ENCODE measurements at regions not wholly inside any gene's neighbourhood (a gene's known extent, or its start where the extent isn't known, plus 50 kb on each side); places are given as distances from the start of the nearest gene placed in this dataset.

DNA sequence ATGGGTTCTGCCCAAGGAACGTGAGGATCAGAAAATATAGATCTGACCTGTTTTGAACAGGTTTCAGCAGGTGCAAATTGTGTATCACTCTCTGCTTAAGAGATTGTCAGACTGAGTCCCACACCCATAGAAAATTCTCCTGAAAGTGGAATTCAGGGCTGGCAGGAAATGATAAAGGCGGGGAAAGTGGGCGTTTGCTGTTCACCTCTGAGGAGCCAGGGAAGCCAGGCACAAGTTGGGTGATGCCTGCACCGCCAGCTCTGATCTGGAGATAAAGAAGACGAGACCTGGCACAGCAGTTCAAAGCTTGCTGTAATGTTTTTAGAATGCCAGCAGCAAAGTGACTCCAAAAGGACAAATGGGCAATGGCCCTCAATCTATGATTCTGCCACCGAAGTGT lies 356.5 kb upstream of the SOX5 start:
- CTCF ChIA-PET, result no interaction called here
- H3K4me3 Mint-ChIP-seq (ENCODE audit: low read depth, unreplicated experiment), result no peak overlapping the region
- TF ChIP-seq, protein P1, sequence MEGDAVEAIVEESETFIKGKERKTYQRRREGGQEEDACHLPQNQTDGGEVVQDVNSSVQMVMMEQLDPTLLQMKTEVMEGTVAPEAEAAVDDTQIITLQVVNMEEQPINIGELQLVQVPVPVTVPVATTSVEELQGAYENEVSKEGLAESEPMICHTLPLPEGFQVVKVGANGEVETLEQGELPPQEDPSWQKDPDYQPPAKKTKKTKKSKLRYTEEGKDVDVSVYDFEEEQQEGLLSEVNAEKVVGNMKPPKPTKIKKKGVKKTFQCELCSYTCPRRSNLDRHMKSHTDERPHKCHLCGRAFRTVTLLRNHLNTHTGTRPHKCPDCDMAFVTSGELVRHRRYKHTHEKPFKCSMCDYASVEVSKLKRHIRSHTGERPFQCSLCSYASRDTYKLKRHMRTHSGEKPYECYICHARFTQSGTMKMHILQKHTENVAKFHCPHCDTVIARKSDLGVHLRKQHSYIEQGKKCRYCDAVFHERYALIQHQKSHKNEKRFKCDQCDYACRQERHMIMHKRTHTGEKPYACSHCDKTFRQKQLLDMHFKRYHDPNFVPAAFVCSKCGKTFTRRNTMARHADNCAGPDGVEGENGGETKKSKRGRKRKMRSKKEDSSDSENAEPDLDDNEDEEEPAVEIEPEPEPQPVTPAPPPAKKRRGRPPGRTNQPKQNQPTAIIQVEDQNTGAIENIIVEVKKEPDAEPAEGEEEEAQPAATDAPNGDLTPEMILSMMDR (IDR thresholded peaks at IDR 0.05; ENCODE audit: unreplicated experiment), result no peak

GRCh38 chr12:24304285-24304684 lies 354.8 kb upstream of the SOX5 start:
- no peak for DNase-seq
- BruUV-seq (replicated peaks), result no TSS peak
- intact Hi-C loops (cut with micrococcal nuclease; ENCODE audit: unreplicated experiment), result no loop called here
- H3K36me3 Mint-ChIP-seq (ENCODE audit: insufficient read depth, unreplicated experiment), result no peaks in the 10 kb centered on the region
- no peak overlapping the region for H3K27ac Mint-ChIP-seq (ENCODE audit: unreplicated experiment)
- no peak overlapping the region for H3K4me3 Mint-ChIP-seq (ENCODE audit: low read depth, unreplicated experiment)
- H3K27me3 Mint-ChIP-seq (ENCODE audit: unreplicated experiment), result no peaks in the 10 kb centered on the region
- TF ChIP-seq, protein P1 (IDR thresholded peaks at IDR 0.05; ENCODE audit: unreplicated experiment), result no peak
- CTCF ChIA-PET, result no interaction called here
- no peaks in the 10 kb centered on the region for H3K4me1 Mint-ChIP-seq (ENCODE audit: low read depth, unreplicated experiment)
- H3K9me3 Mint-ChIP-seq (ENCODE audit: low read depth, unreplicated experiment), result peaks cover 2% of the 10 kb centered on the region

More for the DNA sequence above, 356.5 kb upstream of the SOX5 start:
- no peak for DNase-seq
- no peaks in the 10 kb centered on the region for H3K36me3 Mint-ChIP-seq (ENCODE audit: insufficient read depth, unreplicated experiment)
- intact Hi-C loops (cut with micrococcal nuclease; ENCODE audit: unreplicated experiment), result no loop called here
- BruUV-seq (replicated peaks), result no TSS peak
- H3K27me3 Mint-ChIP-seq (ENCODE audit: unreplicated experiment), result no peaks in the 10 kb centered on the region
- H3K27ac Mint-ChIP-seq (ENCODE audit: unreplicated experiment), result no peak overlapping the region
- peaks cover 2% of the 10 kb centered on the region for H3K9me3 Mint-ChIP-seq (ENCODE audit: low read depth, unreplicated experiment)
- H3K4me1 Mint-ChIP-seq (ENCODE audit: low read depth, unreplicated experiment), result no peaks in the 10 kb centered on the region

DNA sequence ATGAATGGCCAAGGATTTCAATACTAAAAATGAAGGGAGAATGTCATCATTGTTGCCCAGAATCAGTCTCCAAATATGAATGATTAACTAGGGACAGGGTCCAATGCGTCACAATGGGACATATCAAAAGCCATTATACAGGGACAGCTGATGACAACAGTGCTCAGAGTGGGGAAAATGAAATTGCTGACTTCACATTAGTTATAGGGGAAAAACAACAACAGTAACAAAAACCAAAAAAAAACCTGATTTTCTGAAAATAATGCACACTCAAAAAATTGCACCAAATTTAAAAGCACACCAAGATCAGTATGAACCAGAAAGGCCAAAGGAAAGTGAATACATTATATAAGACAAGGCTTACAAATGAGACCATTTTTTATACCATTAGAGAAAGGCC lies 353.2 kb upstream of the SOX5 start:
- H3K27me3 Mint-ChIP-seq (ENCODE audit: unreplicated experiment), result no peaks in the 10 kb centered on the region
- no peak for DNase-seq
- H3K4me3 Mint-ChIP-seq (ENCODE audit: low read depth, unreplicated experiment), result no peak overlapping the region
- intact Hi-C loops (cut with micrococcal nuclease; ENCODE audit: unreplicated experiment), result no loop called here
- no peaks in the 10 kb centered on the region for H3K4me1 Mint-ChIP-seq (ENCODE audit: low read depth, unreplicated experiment)
- no TSS peak for BruUV-seq (replicated peaks)
- peaks cover 2% of the 10 kb centered on the region for H3K9me3 Mint-ChIP-seq (ENCODE audit: low read depth, unreplicated experiment)
- H3K36me3 Mint-ChIP-seq (ENCODE audit: insufficient read depth, unreplicated experiment), result no peaks in the 10 kb centered on the region
- CTCF ChIA-PET, result no interaction called here
- H3K27ac Mint-ChIP-seq (ENCODE audit: unreplicated experiment), result no peak overlapping the region
- TF ChIP-seq, protein P1 (IDR thresholded peaks at IDR 0.05; ENCODE audit: unreplicated experiment), result no peak

- Mint-ChIP-seq H3K9me3 (ENCODE audit: low read depth, unreplicated experiment) (no peaks in the 10 kb centered on the region), H3K4me1 (ENCODE audit: low read depth, unreplicated experiment) (no peaks in the 10 kb centered on the region), H3K4me3 (ENCODE audit: low read depth, unreplicated experiment) (no peak overlapping the region), H3K36me3 (ENCODE audit: insufficient read depth, unreplicated experiment) (no peaks in the 10 kb centered on the region), H3K27ac (ENCODE audit: unreplicated experiment) (no peak overlapping the region), H3K27me3 (ENCODE audit: unreplicated experiment) (no peaks in the 10 kb centered on the region)
- DNase-seq, result no peak
- TF ChIP-seq, protein P1 (IDR thresholded peaks at IDR 0.05; ENCODE audit: unreplicated experiment), result no peak
- no TSS peak for BruUV-seq (replicated peaks)
- CTCF ChIA-PET, result no interaction called here
- intact Hi-C loops (cut with micrococcal nuclease; ENCODE audit: unreplicated experiment), result no loop called here
Observed at GRCh38 chr12:24297516-24297915, 348.0 kb upstream of the SOX5 start.

DNA sequence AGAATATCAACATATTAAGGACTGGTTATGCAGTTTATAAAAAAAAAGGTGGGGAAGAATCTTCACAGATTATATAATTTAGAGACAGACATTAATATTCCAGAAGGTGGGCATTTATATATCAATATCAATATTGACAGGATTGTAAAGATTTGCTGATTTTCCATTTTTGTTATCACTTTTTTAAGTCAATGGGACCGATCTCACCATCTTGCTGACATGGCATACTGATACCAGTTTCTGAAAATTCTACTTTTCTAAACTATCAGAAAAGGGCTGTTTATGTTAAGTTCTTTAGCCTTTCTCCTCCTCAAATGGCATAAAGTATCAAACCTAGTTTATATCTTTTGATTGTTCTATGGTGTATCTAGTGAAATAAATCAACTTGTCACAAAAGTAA lies 344.1 kb upstream of the SOX5 start:
- no TSS peak for BruUV-seq (replicated peaks)

More for the DNA sequence above, 344.1 kb upstream of the SOX5 start:
- TF ChIP-seq, protein P1 (IDR thresholded peaks at IDR 0.05; ENCODE audit: unreplicated experiment), result no peak
- H3K4me1 Mint-ChIP-seq (ENCODE audit: low read depth, unreplicated experiment), result no peaks in the 10 kb centered on the region
- H3K9me3 Mint-ChIP-seq (ENCODE audit: low read depth, unreplicated experiment), result no peaks in the 10 kb centered on the region
- intact Hi-C loops (cut with micrococcal nuclease; ENCODE audit: unreplicated experiment), result no loop called here
- H3K27me3 Mint-ChIP-seq (ENCODE audit: unreplicated experiment), result no peaks in the 10 kb centered on the region
- no peak overlapping the region for H3K27ac Mint-ChIP-seq (ENCODE audit: unreplicated experiment)
- H3K36me3 Mint-ChIP-seq (ENCODE audit: insufficient read depth, unreplicated experiment), result no peaks in the 10 kb centered on the region
- CTCF ChIA-PET, result no interaction called here
- H3K4me3 Mint-ChIP-seq (ENCODE audit: low read depth, unreplicated experiment), result no peak overlapping the region
- DNase-seq, result no peak

Data from Calu3 (cell line).